NCI-H446 treated with DMSO at 0.1 percent for 48 hours (cell line): ENCODE measurements at regions not wholly inside any gene's neighbourhood (a gene's known extent, or its start where the extent isn't known, plus 50 kb on each side); places are given as distances from the start of the nearest gene placed in this dataset.
"Not testable (repeated sequence)": the region's sequence is repeated elsewhere in the genome, so short reads cannot be mapped to it uniquely, and the experiment has no call there.

Experiments
- DNase-seq: peaks from one replicate; lab custom pipeline; 2025; lab: John Stamatoyannopoulos, UW

DNA sequence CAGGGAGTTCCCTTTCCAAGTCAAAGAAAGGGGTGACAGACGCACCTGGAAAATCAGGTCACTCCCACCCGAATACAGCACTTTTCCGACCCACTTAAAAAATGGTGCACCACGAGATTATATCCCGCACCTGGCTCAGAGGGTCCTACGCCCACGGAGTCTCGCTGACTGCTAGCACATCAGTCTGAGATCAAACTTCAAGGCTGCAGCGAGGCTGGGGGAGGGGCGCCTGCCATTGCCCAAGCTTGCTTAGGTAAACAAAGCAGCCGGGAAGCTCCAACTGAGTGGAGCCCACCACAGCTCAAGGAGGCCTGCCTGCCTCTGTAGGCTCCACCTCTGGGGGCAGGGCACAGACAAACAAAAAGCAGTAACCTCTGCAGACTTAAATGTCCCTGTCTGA, 277.8 kb upstream of the ARHGAP42 start:
- DNase-seq: not testable (repeated sequence)

- DNase-seq: no peak
These were observed 267.6 kb upstream of the ARHGAP42 start for GRCh38 chr11:100419518-100419917.

DNA sequence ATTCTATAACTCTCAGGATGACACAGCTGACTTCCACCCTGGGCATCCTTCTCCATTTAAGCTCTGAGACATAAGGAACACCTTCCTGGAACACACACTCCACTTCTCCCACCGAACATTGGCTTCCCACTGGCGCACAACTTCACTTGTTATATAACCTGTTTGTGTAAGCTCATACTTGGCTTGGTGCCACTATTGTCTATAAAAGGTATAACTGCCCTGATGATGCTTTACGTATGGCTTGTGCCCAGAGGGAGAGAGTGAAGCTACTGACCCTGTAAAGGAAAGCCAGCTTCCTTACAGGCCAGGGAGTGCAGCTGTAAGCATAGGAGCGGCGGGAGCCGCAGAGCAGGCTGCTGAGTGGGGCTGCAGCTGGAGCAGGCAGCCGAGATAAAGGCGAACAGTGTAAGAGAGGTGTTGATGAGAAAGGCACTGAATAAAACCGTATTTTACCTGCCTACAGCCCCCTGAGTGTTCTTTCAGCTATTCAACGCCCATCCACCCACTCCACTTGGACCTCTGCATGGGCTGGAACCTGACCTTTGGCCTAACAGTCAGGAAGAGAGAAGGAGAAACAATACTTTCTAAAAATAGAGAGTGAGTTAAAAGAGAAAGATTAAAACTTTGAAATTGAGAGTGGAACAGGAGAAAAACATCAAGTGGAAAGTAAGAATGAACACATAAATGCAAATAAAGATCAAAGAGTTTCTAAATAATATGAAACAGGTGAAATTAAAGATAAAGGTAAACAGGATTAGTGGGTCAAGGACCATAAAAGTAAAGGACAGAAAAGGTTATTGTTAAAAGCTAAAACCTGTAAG, 252.1 kb upstream of the ARHGAP42 start:
- no peak for DNase-seq

- no peak for DNase-seq
These were observed 248.7 kb upstream of the ARHGAP42 start for GRCh38 chr11:100438376-100438775.

- no peak for DNase-seq
These were observed 246.0 kb upstream of the ARHGAP42 start for GRCh38 chr11:100441086-100441485.

- DNase-seq: no peak
These were observed 245.1 kb upstream of the ARHGAP42 start for GRCh38 chr11:100442017-100442416.

DNA sequence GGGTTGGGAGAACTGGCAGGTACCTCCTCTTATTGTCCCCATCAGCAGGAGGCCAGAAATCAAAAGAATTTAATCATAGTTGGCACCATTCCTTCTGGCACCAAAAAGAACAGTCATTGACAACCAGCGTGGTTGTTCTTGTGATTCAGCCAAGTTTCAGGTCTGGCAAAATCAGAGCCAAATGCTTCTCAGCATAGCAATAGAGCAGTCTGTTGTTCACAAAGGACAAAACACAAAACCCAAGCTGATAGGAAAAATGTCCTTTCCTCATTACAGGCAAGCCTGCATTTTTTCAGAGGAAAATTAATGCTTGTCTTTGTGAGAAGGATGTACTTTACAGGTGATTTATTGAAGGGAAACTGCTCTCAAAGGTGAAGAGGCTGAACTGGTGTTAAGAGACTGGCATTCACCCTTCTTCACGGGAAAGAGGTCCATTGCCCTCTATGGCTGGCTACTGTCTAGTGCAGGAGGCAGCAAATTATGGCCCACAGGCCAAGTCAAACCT, 241.8 kb upstream of the ARHGAP42 start:
- peak; percentile 53 for DNase-seq

DNA sequence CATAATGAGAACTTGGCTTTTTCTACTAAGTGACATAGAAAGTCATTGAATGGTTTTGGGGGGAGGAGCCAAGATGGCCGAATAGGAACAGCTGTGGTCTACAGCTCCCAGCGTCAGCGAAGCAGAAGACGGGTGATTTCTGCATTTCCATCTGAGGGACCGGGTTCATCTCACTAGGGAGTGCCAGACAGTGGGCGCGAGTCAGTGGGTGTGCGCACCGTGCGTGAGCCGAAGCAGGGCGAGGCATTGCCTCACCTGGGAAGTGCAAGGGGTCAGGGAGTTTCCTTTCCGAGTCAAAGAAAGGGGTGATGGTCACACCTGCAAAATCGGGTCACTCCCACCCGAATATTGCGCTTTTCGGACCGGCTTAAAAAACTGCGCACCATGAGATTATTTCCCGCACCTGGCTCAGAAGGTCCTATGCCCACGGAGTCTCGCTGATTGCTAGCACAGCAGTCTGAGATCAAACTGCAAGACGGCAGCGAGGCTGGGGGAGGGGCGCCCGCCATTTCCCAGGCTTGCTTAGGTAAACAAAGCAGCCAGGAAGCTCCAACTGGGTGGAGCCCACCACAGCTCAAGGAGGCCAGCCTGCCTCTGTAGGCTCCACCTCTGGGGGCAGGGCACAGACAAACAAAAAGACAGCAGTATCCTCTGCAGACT, 235.2 kb upstream of the ARHGAP42 start:
- not testable (repeated sequence) for DNase-seq

DNA sequence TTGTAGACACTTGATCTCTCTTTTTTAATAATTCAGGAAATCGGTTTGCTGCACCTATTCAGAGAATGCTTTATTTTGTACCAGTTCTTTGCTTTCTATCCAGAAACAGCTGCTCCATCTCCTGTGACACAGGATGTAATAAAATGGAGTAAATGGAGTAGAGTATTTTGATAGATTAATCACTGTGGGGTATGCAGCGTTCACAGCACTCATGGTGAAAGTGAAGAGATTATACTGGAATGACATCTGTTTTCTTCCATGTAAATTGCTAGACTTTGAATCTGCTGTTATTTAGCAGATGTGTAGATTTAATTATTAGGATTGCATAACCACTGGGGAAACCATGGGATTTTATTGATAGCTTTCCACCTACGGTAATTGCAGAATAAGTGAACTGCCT, 227.3 kb upstream of the ARHGAP42 start:
- DNase-seq: no peak

- DNase-seq: no peak
These were observed 226.7 kb upstream of the ARHGAP42 start for GRCh38 chr11:100460426-100460825.

DNA sequence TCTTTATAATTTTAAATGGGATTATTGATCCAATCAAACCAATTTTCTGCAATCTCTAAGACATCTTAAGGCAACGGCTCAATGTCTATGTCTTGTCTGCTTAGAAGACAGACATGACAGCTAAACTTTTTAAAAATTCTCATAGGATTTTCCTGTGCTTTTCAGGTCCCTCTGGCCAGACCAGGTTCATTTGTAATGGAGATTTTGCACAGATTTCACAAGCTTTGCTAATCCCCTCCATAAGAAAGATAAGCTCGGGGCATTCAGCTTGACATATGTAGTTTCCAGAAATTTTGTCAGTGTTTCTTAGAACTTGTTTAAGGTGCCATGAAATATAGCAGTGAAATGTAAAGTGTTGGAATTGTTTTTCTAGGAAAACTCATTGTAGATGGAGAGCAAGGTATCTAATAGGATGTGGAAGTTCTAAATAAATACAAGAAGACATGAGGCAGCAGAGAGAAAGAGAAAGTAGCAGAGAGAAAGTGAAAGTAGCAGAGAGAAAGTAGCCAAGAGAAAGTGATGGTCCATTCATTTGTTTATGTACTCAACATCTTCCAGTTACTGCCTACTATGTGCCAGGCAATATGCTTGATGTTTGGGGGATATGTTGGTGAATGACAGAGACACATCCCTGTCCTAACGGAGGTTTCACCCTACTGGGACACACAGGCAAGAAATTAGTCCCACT, 219.1 kb upstream of the ARHGAP42 start:
- no peak for DNase-seq

- no peak for DNase-seq
These were observed 217.3 kb upstream of the ARHGAP42 start for GRCh38 chr11:100469835-100470234.

DNA sequence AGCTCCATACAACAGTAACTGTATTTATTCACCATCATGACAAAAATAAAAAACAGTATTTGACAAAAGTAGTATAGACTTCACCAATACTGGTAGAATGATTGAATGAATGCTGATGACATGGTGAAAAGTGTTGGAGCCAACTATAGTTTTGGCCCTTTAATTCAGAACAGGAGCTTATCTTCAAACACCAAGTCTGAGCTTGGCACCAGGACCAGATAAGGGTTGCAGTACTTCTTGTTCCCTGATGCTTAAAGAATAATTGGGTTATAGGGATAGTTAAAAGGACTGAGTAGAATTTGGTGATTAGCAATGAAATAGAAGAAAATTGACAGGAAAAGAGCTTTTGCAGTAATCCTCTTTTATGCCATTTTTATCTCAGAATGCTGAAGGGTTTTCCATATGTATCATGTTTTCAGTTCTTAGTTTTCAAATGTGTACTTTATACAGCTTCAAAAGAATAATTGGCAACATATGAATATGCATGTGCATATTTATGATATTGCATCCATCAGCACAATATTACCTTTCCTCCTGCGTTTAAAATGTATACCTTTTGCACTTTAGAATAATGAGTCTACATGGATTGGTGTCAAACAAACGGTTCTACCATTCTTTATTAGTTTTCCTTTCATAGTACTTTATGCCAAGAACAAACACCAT, 214.2 kb upstream of the ARHGAP42 start:
- no peak for DNase-seq

GRCh38 chr11:100473390-100473740, 213.7 kb upstream of the ARHGAP42 start:
- DNase-seq: no peak

GRCh38 chr11:100484948-100485347, 202.1 kb upstream of the ARHGAP42 start:
- DNase-seq: no peak

DNA sequence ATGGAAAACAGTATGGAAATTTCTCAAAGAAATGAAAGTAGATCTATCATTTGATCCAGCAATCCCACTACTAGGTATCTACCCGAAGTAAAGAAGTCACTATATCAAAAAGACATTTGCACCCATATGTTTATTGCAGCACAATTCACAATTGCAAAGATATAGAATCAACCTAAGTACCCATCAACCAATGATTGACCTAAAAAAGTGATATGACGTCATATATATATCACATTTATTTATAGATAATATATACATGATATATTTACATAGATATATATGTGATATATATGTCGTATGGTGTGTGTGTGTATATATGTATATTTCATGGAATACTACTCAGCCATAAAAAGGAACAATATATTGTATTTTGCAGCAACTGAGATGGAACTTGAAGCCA, 188.3 kb upstream of the ARHGAP42 start:
- DNase-seq: no peak

DNA sequence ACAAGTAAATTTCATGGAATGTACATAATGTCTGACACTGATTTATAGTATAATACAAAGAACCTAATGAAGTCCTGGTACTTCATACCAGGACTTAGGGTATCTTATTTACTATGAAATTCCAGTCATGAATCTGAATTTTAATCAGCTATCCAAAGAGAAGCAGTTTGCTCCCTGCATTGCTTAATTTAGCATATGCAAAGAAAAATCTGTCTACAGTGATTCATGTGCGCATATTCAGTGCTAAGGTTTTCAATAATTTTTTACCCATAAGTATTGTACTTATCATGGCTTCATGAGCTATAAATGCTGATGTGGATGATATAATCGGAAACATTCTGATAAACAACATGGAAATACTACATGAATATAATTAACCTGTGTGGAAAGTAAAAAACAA, 185.6 kb upstream of the ARHGAP42 start:
- no peak for DNase-seq

DNA sequence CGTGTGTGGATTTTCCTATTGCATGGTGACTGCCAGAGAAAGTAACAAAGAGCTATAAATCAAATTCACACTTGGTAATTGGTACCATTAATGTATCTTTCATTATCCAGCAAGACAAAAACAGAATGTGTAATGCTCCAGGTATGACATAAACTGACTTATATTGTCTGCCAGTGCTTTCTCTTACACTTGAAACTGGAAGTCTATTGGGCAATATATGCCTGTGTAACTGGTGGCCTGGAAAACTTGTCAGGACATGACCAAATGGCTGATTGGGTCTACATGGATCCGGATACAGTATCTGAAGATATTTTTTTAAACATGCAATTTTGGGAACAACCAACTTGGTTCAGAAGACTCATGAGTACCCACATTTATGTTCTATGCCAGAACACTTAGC, 174.6 kb upstream of the ARHGAP42 start:
- no peak for DNase-seq

DNA sequence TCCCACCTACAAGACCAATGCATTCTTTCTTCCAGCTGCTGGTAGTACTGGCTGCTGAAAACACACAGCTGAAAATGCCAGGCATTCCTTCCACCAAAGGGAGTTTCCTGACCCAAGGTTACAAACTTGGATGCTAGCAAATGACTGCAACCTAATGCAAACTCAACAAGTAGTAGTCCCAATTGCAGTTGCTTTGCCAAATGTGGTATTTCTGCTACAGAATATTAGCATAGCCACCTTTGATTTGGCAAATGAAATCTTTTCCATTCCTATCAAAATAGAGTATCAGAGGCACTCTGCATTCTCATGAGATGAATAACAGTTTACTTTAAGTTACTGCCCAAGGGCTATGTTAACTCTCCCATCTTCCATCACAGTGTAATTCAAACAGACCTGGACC, 172.0 kb upstream of the ARHGAP42 start:
- DNase-seq: no peak

DNA sequence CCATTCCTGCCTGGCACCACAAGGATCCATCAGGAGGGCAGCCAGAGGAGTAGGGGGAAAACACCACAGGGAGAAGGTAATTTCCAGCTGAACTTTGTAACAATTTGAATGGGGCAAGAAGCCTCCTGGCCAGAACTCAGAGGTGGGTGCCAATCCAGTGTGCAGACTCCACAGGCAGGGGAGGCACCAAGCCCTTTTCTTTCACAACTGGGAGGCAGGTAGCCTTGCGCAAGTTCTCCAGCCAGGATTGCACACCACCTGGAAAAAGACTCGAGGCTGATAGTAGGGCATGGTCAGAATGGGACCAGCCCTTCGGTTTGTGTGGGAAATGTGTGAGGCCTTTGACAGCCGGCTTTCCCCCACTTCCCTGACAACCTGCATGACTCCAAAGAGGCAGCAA, 161.9 kb upstream of the ARHGAP42 start:
- DNase-seq: no peak

GRCh38 chr11:100525635-100526034, 161.5 kb upstream of the ARHGAP42 start:
- DNase-seq: no peak

GRCh38 chr11:100528872-100529416, 158.1 kb upstream of the ARHGAP42 start:
- no peak for DNase-seq
